IMR-90 (cell line): ENCODE measurements at regions not wholly inside any gene's neighbourhood (a gene's known extent, or its start where the extent isn't known, plus 50 kb on each side); places are given as distances from the start of the nearest gene placed in this dataset.

Experiments used
- ATAC-seq: fragments of 200-7000 bp; cut with Tn5 transposase; 2 replicates; pipeline ENCODE4 v1.9.1; 2020; ENCODE audit warnings: low read depth, mild to moderate bottlenecking, moderate library complexity
- BruUV-seq: library from RNA; stranded (reverse); fragments of 400-500 nt; replicated peaks from 2 replicates; lab custom pipeline; 2021; lab: Mats Ljungman, UMichigan
- CTCF ChIA-PET: fragments of 300-600 bp; formaldehyde crosslinking; extraction: SDS; loops from one replicate; lab custom pipeline; 2021; ENCODE audit warnings: antibody characterized with exemption; lab: Yijun Ruan, JAX
- POLR2A ChIA-PET: fragments of 300-600 bp; sonication (Branson Sonifier 250); formaldehyde crosslinking; loops from one replicate; lab custom pipeline; 2022; ENCODE audit warnings: antibody characterized with exemption; ENCODE audit not compliant: unreplicated experiment; lab: Charles Lee
- DNase-seq: peaks from one replicate; pipeline ENCODE4 v3.0.0; 2013
- H2AFZ ChIP-seq: replicated peaks from 2 replicates; pipeline ENCODE3; 2013; ENCODE audit warnings: low read length, mild to moderate bottlenecking; ENCODE audit not compliant: poor library complexity
- H2AK5ac ChIP-seq: 2 replicates; pipeline ENCODE4 v1.6.1; 2013; ENCODE audit warnings: low read depth, low read length, inconsistent platforms
- H2AK9ac ChIP-seq: replicated peaks from 2 replicates; pipeline ENCODE3; 2013; ENCODE audit warnings: mild to moderate bottlenecking, low read depth, low read length, moderate library complexity; ENCODE audit not compliant: poor library complexity
- H2BK120ac ChIP-seq: 2 replicates; pipeline ENCODE4 v1.6.1; 2013; ENCODE audit warnings: low read depth, low read length, inconsistent platforms
- H2BK15ac ChIP-seq: 3 replicates; pipeline ENCODE4 v1.6.1; 2013; ENCODE audit warnings: low read depth, low read length, inconsistent platforms
- H2BK20ac ChIP-seq: 2 replicates; pipeline ENCODE4 v1.6.1; 2013; ENCODE audit warnings: low read depth, mild to moderate bottlenecking, inconsistent platforms, low read length, moderate library complexity
- H2BK5ac ChIP-seq: 2 replicates; pipeline ENCODE4 v1.6.1; 2013; ENCODE audit warnings: mild to moderate bottlenecking, low read depth, low read length, inconsistent platforms; ENCODE audit not compliant: poor library complexity, severe bottlenecking
- H3K14ac ChIP-seq: replicated peaks from 2 replicates; pipeline ENCODE4 v1.6.1; 2013; ENCODE audit warnings: low read depth, low read length, inconsistent platforms
- H3K18ac ChIP-seq: 2 replicates; pipeline ENCODE4 v1.6.1; 2013; ENCODE audit warnings: low read depth, low read length, control low read depth
- H3K23ac ChIP-seq: 2 replicates; pipeline ENCODE4 v1.6.1; 2013; ENCODE audit warnings: low read depth, low read length, inconsistent platforms
- H3K27ac ChIP-seq: 2 replicates; pipeline ENCODE4 v1.5.1; 2013; ENCODE audit warnings: mild to moderate bottlenecking, control low read depth, low read length; ENCODE audit not compliant: insufficient read depth
- H3K27me3 ChIP-seq: 2 replicates; pipeline ENCODE4 v1.6.1; 2013; ENCODE audit warnings: low read length; ENCODE audit not compliant: control insufficient read depth, insufficient read depth
- H3K36me3 ChIP-seq: 2 replicates; pipeline ENCODE4 v1.6.1; 2013; ENCODE audit warnings: low read length, mixed read lengths; ENCODE audit not compliant: control insufficient read depth, insufficient read depth
- H3K4ac ChIP-seq: 2 replicates; pipeline ENCODE4 v1.6.1; 2013; ENCODE audit warnings: low read depth, low read length, inconsistent platforms
- H3K4me1 ChIP-seq: 2 replicates; pipeline ENCODE4 v1.6.1; 2013; ENCODE audit warnings: low read length, mixed read lengths; ENCODE audit not compliant: control insufficient read depth, insufficient read depth
- H3K4me2 ChIP-seq: 2 replicates; pipeline ENCODE4 v1.6.1; 2013; ENCODE audit warnings: low read depth, mild to moderate bottlenecking, control low read depth, low read length, moderate library complexity
- H3K4me3 ChIP-seq: 2 replicates; pipeline ENCODE4 v1.5.1; 2013; ENCODE audit warnings: low read depth, mild to moderate bottlenecking, control low read depth, low read length, moderate library complexity; ENCODE audit not compliant: insufficient read depth
- H3K56ac ChIP-seq: 2 replicates; pipeline ENCODE4 v1.6.1; 2013; ENCODE audit warnings: low read length, inconsistent platforms; ENCODE audit not compliant: insufficient read depth; ENCODE audit errors: extremely low read depth
- H3K79me1 ChIP-seq, 2 experiments: 2 replicates each; pipeline ENCODE4 v1.6.1; 2013; ENCODE audit warnings: low read length in 2 of 2, inconsistent platforms in 1 of 2, low read depth in 1 of 2
- H3K9ac ChIP-seq: 2 replicates; pipeline ENCODE4 v1.6.1; 2013; ENCODE audit warnings: low read depth, low read length, control low read depth
- H3K9me1 ChIP-seq: 2 replicates; pipeline ENCODE4 v1.6.1; 2013; ENCODE audit warnings: low read length, inconsistent platforms; ENCODE audit not compliant: insufficient read depth
- H3K9me3 ChIP-seq: 2 replicates; pipeline ENCODE4 v1.6.1; 2013; ENCODE audit warnings: low read length; ENCODE audit not compliant: control insufficient read depth, insufficient read depth
- H4K20me1 ChIP-seq: 2 replicates; pipeline ENCODE4 v1.6.1; 2013; ENCODE audit warnings: low read length, inconsistent platforms; ENCODE audit not compliant: insufficient read depth
- H4K5ac ChIP-seq: 2 replicates; pipeline ENCODE4 v1.6.1; 2013; ENCODE audit warnings: mild to moderate bottlenecking, low read depth, low read length, control low read depth
- H4K8ac ChIP-seq, 2 experiments: 2 replicates each; pipeline ENCODE4 v1.6.1; 2013; ENCODE audit warnings: low read depth in 2 of 2, low read length in 2 of 2, control low read depth in 1 of 2, inconsistent platforms in 1 of 2
- H4K91ac ChIP-seq: 2 replicates; pipeline ENCODE4 v1.6.1; 2013; ENCODE audit warnings: low read depth, low read length, inconsistent platforms; ENCODE audit not compliant: insufficient read depth
- BHLHE40 ChIP-seq: fragments of 150-350 bp; IDR thresholded peaks from 2 replicates; pipeline ENCODE4 v1.6.1; 2016; ENCODE audit warnings: mild to moderate bottlenecking, low read depth, low read length
- CEBPB ChIP-seq: IDR thresholded peaks from 2 replicates; pipeline ENCODE4 v1.6.1; 2012; ENCODE audit warnings: low read depth, low read length, improper control_type of control experiment
- CHD1 ChIP-seq: IDR thresholded peaks from 2 replicates; pipeline ENCODE4 v1.6.1; 2012; ENCODE audit warnings: low read depth, low read length, improper control_type of control experiment
- ELK1 ChIP-seq: fragments of 150-350 bp; IDR thresholded peaks from 2 replicates; pipeline ENCODE4 v1.6.1; 2016; ENCODE audit warnings: low read depth, mild to moderate bottlenecking, low read length, moderate library complexity, borderline replicate concordance
- FOS ChIP-seq: fragments of 150-350 bp; IDR thresholded peaks from 2 replicates; pipeline ENCODE4 v1.6.1; 2016; ENCODE audit warnings: low read depth, low read length
- MAFK ChIP-seq: IDR thresholded peaks from 2 replicates; pipeline ENCODE4 v1.6.1; 2012; ENCODE audit warnings: low read depth, low read length, improper control_type of control experiment
- MAZ ChIP-seq: IDR thresholded peaks from 2 replicates; pipeline ENCODE4 v1.6.1; 2012; ENCODE audit warnings: low read depth, mild to moderate bottlenecking, low read length, improper control_type of control experiment, moderate library complexity, borderline replicate concordance
- MXI1 ChIP-seq: IDR thresholded peaks from 2 replicates; pipeline ENCODE4 v1.6.1; 2012; ENCODE audit warnings: low read depth, mild to moderate bottlenecking, low read length, moderate library complexity, borderline replicate concordance
- NFE2L2 ChIP-seq: fragments of 150-350 bp; IDR thresholded peaks from 2 replicates; pipeline ENCODE4 v1.6.1; 2016; ENCODE audit warnings: low read depth, mild to moderate bottlenecking, low read length
- POLR2A ChIP-seq: IDR thresholded peaks from 2 replicates; pipeline ENCODE4 v1.6.1; 2012; ENCODE audit warnings: mild to moderate bottlenecking, low read depth, low read length
- RAD21 ChIP-seq: IDR thresholded peaks from 2 replicates; pipeline ENCODE4 v1.6.1; 2012; ENCODE audit warnings: low read length, improper control_type of control experiment
- RCOR1 ChIP-seq: IDR thresholded peaks from 2 replicates; pipeline ENCODE4 v1.6.1; 2012; ENCODE audit warnings: mild to moderate bottlenecking, low read length, improper control_type of control experiment; ENCODE audit not compliant: insufficient replicate concordance
- RFX5 ChIP-seq: IDR thresholded peaks from 2 replicates; pipeline ENCODE4 v1.8.0; 2012; ENCODE audit warnings: low read depth, mild to moderate bottlenecking, low read length, moderate library complexity
- SMC3 ChIP-seq: fragments of 150-350 bp; IDR thresholded peaks from 2 replicates; pipeline ENCODE4 v1.6.1; 2016; ENCODE audit warnings: low read depth, mild to moderate bottlenecking, antibody characterized with exemption, low read length, moderate library complexity
- USF2 ChIP-seq: fragments of 150-350 bp; IDR thresholded peaks from 2 replicates; pipeline ENCODE4 v1.6.1; 2017; ENCODE audit warnings: mild to moderate bottlenecking, antibody characterized with exemption, low read length, low read depth
- WGBS, 2 experiments: methylation state at CpG; one replicate each; pipeline versions ENCODE4 v1.1.5 to v1.1.7; 2013; ENCODE audit warnings: missing lambda C conversion rate in 2 of 2; ENCODE audit not compliant: insufficient read length in 1 of 2; ENCODE audit errors: extremely low coverage in 2 of 2; 5-methylcytosine and 5-hydroxymethylcytosine counted together
- dilution Hi-C: fragments of 300-500 bp; cut with HindIII; formaldehyde crosslinking; loops from one replicate; pipeline ENCODE4 v1.14.3; 2018; ENCODE audit warnings: low sequenced_read_pairs; ENCODE audit not compliant: unreplicated experiment
- in situ Hi-C: fragments of 300-500 bp; cut with MboI; formaldehyde crosslinking; loops from 3 replicates; pipeline ENCODE4 v1.14.3; 2019; ENCODE audit warnings: low sequenced_read_pairs, inconsistent platforms, mixed read lengths
- intact Hi-C: fragments of 100-400 bp; cut with micrococcal nuclease; formaldehyde crosslinking; loops from 2 replicates; pipeline ENCODE4 v1.10.0; 2022
- TF ChIP-seq, protein P1 (sequence below): conservative IDR thresholded peaks from 2 replicates; pipeline ENCODE4 v1.5.1; 2012; ENCODE audit warnings: mild to moderate bottlenecking, low read depth, low read length, improper control_type of control experiment

DNA sequence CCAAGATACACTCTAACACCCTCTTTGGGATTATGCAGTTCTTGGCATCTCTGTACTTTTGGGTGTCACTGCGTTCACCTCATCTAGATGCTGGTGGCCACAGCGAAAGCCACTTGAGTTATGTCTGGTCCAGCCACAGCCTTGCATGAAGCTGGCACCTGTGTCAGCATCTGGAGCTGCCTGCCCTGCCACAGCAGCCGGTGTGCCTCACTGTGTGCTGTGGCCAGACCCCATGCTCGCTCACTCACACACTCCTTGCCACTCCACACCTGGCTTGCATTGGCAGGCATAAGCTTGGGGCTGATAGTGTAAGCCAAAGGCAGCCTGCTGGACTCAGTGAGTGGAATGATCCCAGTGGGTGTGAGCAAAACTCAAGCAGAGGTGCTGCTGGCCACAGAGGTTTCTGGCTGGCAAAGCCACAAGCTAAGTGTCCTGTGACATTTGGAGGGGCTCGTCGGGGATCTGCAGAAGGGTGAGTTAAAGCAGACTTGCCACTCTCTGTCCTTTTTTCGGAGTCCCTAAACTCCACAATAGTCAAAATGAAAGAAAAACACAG is 442.7 kb upstream of the CDH8 start:
- H2AK5ac ChIP-seq = no peak overlapping the region
- no peak overlapping the region for H3K4me3 ChIP-seq
- no TSS peak for BruUV-seq
- ChIA-PET POLR2A (no interaction called here), CTCF (no interaction called here)
- H2BK15ac ChIP-seq = no peak overlapping the region
- H3K23ac ChIP-seq = no peak overlapping the region
- peaks cover 34% of the 10 kb centered on the region for H3K9me3 ChIP-seq
- no peak overlapping the region for H2AFZ ChIP-seq
- no peak overlapping the region for H3K27ac ChIP-seq
- intact Hi-C loops = no loop called here
- H3K27me3 ChIP-seq = no peaks in the 10 kb centered on the region
- H3K79me1 ChIP-seq = no peaks in the 10 kb centered on the region
- in situ Hi-C loops = no loop called here
- no peak overlapping the region for H3K4ac ChIP-seq
- no peaks in the 10 kb centered on the region for H3K9me1 ChIP-seq
- no peak overlapping the region for H3K18ac ChIP-seq
- H3K36me3 ChIP-seq = no peaks in the 10 kb centered on the region
- no peak for DNase-seq
- no peak for TF ChIP-seq BHLHE40
- TF ChIP-seq MXI1 = no peak
- TF ChIP-seq ELK1 = no peak
- TF ChIP-seq RFX5 = no peak
- TF ChIP-seq POLR2A = no peak
- TF ChIP-seq RCOR1 = no peak
- TF ChIP-seq, protein P1, sequence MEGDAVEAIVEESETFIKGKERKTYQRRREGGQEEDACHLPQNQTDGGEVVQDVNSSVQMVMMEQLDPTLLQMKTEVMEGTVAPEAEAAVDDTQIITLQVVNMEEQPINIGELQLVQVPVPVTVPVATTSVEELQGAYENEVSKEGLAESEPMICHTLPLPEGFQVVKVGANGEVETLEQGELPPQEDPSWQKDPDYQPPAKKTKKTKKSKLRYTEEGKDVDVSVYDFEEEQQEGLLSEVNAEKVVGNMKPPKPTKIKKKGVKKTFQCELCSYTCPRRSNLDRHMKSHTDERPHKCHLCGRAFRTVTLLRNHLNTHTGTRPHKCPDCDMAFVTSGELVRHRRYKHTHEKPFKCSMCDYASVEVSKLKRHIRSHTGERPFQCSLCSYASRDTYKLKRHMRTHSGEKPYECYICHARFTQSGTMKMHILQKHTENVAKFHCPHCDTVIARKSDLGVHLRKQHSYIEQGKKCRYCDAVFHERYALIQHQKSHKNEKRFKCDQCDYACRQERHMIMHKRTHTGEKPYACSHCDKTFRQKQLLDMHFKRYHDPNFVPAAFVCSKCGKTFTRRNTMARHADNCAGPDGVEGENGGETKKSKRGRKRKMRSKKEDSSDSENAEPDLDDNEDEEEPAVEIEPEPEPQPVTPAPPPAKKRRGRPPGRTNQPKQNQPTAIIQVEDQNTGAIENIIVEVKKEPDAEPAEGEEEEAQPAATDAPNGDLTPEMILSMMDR = no peak
- no peak for TF ChIP-seq MAZ
- no peak for TF ChIP-seq USF2
- no peak for TF ChIP-seq CEBPB
- TF ChIP-seq CHD1 = no peak
- TF ChIP-seq RAD21 = no peak
- TF ChIP-seq SMC3 = no peak
- TF ChIP-seq NFE2L2 = no peak
- TF ChIP-seq FOS = no peak
- TF ChIP-seq MAFK = no peak
- no peak overlapping the region for H4K91ac ChIP-seq
- no peak overlapping the region for H2BK5ac ChIP-seq
- H3K14ac ChIP-seq = no peak overlapping the region
- no peak overlapping the region for H2AK9ac ChIP-seq
- no peak overlapping the region for H3K4me2 ChIP-seq
- H4K20me1 ChIP-seq = no peaks in the 10 kb centered on the region
- H2BK120ac ChIP-seq = no peak overlapping the region
- H4K8ac ChIP-seq = no peak overlapping the region
- dilution Hi-C loops = no loop called here
- H4K5ac ChIP-seq = no peak overlapping the region
- WGBS, 2 experiments = 47% methylated on average over 2 of the region's 7 CpGs; no CpG with 5 or more reads in 1 of the 2 experiments
- no peak overlapping the region for H2BK20ac ChIP-seq
- no peak overlapping the region for H3K56ac ChIP-seq
- no peaks in the 10 kb centered on the region for H3K4me1 ChIP-seq
- no peak for ATAC-seq
- H3K9ac ChIP-seq = no peak overlapping the region
